ENCODE measurements at regions not wholly inside any gene's neighbourhood (a gene's known extent, or its start where the extent isn't known, plus 50 kb on each side); places are given as distances from the start of the nearest gene placed in this dataset.
"Not testable (repeated sequence)": the region's sequence is repeated elsewhere in the genome, so short reads cannot be mapped to it uniquely, and the experiment has no call there.

DNA sequence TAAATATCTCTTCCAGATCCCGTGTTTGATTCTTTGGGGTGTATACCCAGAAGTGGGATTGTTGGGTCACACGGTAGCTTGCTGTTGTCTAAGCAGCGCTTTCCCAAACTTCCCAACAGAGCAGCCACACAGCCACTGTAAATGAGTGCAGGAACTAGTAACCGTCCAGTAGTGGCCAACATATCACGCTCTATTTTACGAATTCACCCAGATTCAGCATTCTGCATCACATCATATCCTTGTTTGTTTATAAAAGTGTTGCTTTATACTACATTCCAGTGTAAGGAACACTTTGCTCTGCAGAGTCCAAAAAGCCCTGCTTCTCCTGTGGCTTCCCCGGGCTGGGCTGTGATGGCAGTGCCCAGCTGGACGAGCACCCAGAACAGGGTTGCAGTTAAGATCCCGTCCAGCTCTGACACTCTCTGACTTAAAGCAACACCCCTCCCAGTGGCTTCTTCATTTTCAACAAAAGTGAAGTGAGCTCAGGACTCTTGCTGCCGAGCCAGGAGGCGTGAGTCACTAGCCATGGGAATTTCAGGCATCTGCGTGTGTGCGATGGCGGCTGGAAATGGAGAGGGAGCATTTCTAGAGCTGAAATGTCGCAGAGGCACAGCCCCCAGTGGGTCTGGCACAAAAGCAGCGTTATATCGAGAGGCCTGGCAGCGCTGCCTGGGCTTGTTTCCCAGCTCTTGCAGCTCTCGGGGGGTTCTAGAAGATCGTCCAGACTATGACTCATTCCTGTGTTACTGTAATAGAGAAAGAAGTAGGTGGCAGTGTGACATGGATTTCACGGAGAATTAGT, 216.3 kb upstream of the ECI2 start:
- no peak for DNase-seq (ENCODE audit: extremely low spot score, insufficient read length, low read depth)
- FAIRE-seq, result no peak

DNA sequence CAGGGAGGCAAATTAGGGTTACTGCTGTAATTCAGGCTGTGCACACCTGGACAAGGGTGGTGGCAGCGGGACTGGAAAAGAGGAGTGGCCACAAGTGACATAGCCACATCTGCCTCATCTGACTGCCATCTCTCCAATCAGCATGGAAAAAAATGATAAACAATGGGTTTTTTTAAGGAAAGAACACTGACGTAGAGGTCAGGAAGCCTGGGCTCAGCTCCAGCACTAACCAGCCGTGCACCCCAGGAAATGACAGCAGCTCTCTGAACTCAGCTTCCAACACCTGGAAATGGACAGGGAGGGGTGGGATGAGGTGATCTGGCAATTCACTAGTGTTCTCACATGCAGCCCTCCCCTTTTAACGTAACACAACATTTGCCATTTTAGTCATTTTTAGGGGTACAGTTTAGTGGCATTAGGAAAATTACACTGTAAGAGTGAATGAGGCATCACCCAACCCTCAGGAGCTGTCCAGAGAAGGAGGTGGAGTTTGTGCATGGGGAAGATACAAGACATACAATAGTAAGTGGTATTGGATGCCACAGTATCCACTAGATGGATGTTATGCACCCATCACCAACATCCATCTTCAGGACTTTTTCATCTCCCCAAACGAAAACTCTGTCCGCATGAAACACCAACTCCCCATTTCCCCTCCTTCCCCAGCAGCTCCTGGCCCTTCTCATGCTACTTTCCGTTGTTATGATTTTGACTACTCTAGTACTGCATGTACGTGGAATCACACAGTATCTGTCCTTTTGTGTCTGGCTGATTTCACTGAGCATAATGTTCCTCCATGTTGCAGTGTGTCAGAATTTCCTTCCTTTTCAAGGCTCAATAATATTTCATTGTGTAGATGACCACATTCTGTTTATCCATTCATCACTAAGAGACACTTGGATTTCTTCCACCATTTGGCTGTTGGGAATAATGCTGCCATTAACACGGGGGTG, 215.5 kb upstream of the ECI2 start:
- DNase-seq (ENCODE audit: extremely low spot score, insufficient read length, low read depth) (no peak), FAIRE-seq (no peak)

DNA sequence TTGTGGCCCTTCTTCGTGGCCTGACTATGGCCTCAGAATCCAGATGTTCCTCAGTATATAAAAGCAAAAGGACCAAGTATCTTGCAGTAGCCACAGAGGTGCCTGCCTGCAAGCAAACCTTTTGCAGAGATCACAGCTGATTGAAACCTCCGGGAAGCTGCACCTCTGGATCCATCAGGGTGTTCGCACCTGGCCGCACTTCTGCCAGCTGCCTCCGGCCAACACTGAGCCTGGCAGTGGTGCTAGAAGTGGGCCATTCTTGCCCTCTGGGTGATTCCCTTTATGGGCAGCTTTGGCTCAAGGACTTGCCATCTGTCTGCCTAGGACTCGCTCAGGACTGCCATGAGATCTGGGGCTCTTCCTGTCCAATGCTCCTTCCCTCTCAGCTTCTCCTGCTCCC, 214.6 kb upstream of the ECI2 start:
- DNase-seq (ENCODE audit: extremely low spot score, insufficient read length, low read depth) (no peak), FAIRE-seq (no peak)

DNA sequence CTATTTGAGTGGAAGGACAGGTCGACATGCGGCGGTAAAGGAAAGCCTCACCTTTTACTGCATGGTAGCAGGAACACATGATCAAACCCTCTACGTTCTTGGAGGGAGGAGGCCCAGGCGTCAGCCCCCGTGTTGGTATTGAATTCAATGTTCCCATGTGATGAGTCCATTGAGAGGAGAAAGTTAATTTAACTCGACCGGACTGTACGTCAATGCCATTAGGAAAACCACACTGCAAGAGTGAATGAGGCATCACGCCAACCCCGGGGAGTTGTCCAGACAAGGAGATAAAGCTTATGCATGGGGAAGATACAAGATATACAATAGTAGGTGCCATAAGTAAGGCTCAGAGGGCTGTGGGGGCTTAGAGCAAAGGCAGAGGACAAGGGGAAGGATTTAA, 213.9 kb upstream of the ECI2 start:
- FAIRE-seq (no peak), DNase-seq (ENCODE audit: extremely low spot score, insufficient read length, low read depth) (no peak)

DNA sequence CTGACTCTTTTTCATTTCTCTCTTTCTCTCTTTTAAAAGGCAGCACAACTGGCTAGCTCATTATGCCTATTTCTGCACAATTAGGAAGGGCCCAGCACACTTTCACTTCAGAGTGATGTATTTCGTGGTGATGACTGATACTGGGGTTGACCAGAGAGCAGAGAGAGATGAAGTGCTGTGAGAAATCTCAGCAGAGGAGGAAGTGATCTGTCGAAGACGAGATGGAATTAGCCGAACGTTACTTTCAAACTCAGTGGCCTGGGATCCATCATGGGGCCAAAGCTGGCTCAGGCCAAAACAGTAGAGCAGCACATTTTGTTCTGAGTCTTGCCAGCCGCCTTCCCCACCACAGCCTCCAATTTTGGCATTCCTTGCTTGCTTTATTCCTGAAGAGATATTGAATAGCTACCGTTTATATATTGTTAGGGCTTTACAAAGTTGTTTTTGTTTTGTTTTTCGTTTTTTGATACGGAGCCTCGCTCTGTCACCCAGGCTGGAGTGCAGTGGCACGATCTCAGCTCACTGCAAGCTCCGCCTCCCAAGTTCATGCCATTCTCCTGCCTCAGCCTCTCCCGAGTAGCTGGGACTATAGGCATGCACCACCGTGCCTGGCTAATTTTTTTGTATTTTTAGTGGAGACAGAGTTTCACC, 213.2 kb upstream of the ECI2 start:
- no peak for DNase-seq (ENCODE audit: extremely low spot score, insufficient read length, low read depth)
- no peak for FAIRE-seq

DNA sequence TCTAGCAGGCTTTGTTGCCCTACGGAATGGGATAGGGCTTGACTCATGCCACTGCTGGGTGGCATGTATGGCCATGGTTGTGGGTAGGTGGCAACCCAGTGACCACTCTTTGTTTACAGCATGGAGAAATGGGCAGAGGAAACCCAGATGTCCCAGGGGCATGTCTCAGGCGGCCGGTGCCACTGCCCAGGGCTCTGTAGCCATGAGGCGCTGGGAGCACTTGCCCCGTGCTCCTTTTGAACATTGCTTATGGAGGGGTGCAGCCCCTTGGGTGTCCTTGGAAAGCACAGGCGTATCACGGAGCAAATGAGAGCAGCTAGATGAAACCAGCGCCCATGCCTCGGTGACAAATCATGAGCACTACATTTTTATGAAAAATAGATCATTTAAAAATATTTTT, 212.5 kb upstream of the ECI2 start:
- FAIRE-seq (no peak), DNase-seq (ENCODE audit: extremely low spot score, insufficient read length, low read depth) (no peak)

DNA sequence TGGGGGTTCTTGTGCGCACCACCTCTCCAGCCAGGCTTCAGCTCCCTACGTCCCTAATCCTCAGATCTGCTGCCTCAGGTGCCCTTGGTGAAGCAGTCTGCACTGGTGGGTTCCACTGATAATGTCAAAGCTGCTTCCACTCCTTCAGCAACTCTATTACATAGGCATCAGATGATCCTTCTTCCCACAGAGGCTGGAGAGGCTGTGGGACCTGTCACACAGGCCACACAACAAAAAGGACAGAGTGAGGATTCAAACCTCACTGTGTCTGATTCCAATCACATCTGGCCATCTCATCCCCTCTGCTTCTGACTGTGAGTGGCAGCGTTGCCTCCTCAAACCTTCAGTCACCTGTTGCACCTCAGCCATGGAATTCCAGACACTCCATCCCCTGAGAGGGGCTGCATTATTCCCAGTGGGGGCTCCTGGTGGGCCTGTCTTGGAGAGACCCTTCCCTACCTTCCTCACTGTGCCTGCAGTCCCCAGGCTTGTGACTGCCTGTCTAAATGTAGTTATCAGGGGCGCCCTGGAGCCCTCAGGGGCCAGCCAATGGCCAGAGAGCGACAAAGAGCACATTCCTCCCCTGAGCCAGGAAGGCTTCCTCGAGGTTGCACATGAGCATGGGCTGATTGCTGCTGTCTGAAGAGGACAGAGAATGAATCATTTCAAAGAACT, 211.4 kb upstream of the ECI2 start:
- DNase-seq (ENCODE audit: extremely low spot score, insufficient read length, low read depth), result no peak
- no peak for FAIRE-seq

DNA sequence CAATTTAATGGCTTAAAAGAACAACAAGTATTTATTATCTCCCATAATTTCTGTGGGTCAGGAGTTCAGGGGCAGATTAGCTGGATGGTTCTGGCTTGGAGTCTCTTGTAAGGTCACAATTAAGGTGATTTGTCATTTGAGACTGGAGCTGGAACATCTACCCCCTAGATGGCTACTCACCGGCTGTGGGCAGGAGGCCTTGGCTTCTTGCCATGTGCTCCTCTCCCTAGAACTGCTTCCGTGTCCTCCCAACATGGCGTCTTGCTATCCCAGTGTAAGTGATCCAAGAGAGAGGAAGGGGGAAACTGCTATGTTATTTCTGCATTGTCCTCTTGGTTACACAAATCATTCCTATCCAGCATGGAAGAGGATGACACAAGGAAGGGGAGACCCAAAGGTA, 210.2 kb upstream of the ECI2 start:
- FAIRE-seq (no peak), DNase-seq (ENCODE audit: extremely low spot score, insufficient read length, low read depth) (no peak)

DNA sequence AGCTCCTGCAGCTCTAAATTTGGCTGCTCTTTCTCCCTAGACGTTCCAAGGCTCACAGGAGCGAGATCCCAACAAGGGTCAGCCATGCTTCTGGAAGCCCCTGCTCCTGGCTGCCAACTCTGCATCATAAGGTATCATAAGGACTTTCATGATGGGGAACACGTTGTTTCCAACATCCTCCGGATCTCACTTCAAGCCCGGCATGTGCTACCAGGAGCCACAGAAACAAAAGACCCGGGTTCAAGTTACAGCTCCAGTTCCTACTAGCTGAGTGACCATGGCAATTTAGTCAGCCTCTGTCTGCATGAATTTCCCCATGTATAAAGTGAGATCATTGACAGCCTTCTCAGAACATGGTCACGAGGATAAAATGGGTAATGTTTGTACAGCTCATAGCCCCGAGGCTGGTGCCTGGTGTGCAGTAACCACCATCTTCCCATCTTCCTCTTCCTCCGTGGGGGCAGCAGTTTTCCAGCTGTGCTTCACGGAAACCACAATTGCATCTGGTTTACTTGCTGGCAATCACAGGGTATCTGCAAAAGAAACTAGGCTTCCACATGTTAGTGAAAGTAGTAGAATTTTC, 209.0 kb upstream of the ECI2 start:
- no peak for DNase-seq (ENCODE audit: extremely low spot score, insufficient read length, low read depth)
- no peak for FAIRE-seq

DNA sequence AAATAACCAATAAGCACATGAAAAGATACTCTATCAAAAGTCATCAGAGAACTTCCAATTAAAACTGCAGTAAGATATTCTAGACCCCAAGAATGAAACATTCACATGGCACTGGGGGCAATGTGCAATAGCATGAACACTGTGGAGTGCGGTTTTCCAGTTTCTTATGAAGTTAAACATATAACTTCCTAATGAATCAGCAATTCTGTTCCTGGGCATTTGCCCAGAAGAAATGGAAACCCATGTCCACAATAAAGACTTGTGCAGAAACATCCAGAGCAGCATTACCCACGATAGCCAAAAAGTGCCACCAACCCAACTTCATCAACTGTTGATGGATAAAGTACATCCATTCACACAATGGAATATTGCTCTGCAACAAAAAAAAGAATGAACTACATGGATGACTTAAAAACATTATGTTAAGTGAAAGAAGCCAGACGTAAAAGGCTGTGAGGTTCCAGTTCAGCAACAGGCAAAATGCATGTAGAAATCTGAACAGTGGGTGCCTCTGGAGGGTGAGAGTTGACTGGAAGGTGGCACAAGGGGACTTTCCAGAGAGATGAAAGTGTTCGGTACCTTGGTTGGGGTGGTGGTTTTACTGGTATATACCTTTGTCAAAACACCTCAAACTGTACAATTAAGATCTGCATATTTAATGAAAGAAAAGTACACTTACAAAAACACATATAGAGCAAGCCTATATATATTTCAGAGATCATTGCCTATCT, 207.2 kb upstream of the ECI2 start:
- DNase-seq (ENCODE audit: extremely low spot score, insufficient read length, low read depth), result no peak
- no peak for FAIRE-seq

DNA sequence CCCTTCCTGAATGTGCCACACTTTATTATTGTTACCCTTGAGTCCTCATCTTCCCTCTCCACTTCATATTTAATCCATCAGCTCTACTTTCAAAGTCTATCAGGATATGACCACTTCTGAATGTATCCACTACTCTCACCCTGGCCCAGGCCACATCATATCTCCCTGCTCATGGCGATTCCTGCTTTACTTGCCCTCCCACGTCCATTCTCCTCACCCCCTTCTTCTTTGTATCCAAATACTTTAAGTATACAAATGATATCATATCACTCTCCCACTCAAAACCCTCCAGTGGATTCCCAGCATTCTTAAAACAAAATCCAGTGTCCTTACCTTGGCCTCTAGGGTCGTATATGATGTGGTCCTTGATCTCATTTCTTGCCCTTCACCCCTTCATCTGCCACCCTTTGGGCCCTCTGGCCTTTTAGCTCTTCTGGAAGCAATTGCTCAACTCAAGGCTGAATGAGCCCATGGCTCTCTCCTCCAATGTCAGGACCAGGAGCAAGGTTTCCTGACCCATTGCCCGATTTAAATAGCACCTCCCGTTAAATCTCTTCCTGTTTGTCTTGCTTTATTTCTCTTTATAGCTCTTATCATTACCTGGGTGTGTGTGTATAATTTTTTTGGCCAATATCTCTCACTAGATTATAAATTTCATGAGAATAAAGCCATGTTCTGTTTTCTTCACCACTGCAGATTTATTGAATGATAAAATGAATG, 205.9 kb upstream of the ECI2 start:
- FAIRE-seq (no peak), DNase-seq (ENCODE audit: extremely low spot score, insufficient read length, low read depth) (no peak)

DNA sequence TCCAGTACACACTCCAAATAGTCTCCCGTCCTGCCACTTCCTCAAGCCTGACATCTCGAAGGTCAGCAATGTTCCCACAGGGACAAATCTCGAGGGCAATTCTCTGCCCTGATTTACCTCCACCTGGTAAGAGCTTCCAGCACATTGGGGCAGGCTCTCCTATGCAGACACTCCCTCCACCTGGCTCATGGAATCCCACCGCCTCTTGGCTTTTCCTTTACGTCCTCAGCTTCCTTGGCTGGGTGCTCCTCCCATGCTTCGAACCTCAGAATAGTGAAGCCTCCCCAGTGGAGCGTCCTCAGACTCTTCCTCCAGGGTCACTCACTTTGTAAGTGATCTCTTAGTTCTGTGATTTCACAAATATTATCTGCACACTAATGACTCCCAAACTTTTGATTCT, 205.2 kb upstream of the ECI2 start:
- FAIRE-seq (no peak), DNase-seq (ENCODE audit: extremely low spot score, insufficient read length, low read depth) (no peak)

DNA sequence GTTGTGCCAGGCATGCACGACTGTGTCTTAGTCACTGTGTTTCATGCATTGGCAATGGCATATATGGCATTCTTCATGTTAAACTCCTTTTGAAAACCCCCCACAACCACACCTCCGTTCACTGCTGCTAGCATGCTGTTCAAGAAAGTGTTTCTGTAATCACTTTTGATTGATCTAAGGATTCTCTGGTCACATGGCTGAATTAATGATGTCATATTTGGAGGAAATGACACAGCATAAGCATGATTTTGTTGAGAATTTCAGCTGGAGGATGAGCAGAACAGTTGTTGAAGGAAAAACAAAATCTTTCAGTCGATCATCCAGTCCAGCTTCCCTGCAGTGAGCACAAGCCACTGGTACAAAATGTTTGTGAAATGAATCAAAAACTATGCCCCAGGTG, 203.5 kb upstream of the ECI2 start:
- DNase-seq (ENCODE audit: extremely low spot score, insufficient read length, low read depth), result no peak
- no peak for FAIRE-seq

DNA sequence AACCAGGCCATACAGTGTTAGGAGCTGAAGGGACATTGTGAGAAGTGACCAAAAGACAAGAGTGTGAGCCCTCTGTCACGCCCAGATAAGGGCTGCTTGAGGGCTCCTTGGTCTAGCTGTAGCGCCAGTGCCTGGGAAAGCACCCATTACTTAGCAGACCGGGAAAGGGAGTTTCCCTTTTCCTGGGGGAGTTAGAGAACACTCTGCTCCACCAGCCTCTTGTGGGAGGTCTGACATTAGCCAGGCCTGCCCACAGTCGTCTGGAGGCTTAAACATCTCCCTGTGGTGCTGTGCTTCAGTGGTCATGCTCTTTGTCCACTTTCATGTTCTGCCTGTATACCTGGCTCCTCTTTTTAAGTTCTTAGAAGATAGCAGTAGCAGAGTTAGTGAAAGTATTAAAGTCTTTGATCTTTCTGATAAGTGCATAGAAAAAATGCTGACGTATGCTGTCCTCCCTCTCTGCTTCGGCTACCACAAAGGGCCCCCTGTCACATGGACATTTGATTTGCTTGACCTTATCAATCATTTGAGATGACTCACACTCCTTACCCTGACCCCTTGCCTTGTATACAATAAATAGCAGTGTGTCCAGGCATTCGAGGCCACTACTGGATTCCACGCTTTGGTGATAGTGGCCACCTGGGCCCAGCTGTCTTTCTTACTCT, 201.5 kb upstream of the ECI2 start:
- no peak for FAIRE-seq
- DNase-seq (ENCODE audit: extremely low spot score, insufficient read length, low read depth), result no peak

DNA sequence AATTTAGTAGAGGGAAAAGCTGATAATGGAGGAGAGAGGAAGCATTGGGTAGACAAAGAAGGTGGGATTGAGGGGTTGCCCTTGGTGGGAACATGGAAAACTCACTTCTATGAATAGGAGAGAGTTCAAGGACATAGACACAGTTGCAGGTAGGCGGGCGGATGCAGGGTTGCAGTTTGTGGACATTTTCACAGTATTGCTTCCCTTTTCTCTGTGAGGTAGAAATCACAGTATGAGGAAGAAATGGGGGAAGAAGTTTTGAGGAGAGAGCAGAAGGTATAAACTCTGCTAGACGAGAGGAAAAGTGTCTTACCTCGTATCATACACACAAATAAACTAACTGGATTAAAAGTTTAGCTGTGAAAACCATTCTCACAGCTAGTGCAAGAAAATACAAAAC, 200.7 kb upstream of the ECI2 start:
- FAIRE-seq, result no peak

DNA sequence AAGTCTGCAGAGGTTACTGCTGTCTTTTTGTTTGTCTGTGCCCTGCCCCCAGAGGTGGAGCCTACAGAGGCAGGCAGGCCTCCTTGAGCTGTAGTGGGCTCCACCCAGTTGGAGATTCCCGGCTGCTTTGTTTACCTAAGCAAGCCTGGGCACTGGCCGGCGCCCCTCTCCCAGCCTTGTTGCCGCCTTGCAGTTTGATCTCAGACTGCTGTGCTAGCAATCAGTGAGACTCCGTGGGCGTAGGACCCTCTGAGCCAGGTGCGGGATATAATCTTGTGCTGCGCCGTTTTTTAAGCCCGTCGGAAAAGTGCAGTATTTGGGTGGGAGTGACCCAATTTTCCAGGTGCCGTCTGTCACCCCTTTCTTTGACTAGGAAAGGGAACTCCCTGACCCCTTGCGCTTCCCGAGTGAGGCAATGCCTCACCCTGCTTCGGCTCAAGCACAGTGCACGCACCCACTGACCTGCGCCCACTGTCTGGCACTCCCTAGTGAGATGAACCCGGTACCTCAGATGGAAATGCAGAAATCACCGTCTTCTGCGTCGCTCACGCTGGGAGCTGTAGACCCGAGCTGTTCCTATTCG, 198.9 kb upstream of the ECI2 start:
- not testable (repeated sequence) for FAIRE-seq

More for the DNA sequence above, 200.7 kb upstream of the ECI2 start:
- DNase-seq (ENCODE audit: extremely low spot score, insufficient read length, low read depth), result no peak

DNA sequence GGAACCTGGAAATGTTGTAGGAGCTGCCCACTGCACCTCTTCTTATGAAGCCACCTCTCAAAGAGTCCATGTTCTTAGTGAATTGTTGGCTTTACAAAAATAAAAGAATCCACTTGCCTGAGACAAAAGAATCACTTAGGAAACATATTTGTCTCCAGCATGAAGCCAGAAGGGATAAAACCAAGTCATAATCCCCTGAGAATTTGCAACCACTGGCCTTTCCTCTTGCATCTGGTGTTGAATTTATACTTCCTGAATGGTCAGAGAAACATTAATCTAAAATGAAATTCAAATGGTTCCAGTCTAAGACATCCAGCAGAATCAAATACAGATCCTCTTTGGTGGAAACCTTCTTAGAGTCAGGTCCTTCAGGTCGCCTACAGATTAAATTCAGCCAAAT, 192.5 kb upstream of the ECI2 start:
- FAIRE-seq, result no peak
- DNase-seq (ENCODE audit: extremely low spot score, insufficient read length, low read depth), result no peak

More for the DNA sequence above, 198.9 kb upstream of the ECI2 start:
- not testable (repeated sequence) for DNase-seq (ENCODE audit: extremely low spot score, insufficient read length, low read depth)

DNA sequence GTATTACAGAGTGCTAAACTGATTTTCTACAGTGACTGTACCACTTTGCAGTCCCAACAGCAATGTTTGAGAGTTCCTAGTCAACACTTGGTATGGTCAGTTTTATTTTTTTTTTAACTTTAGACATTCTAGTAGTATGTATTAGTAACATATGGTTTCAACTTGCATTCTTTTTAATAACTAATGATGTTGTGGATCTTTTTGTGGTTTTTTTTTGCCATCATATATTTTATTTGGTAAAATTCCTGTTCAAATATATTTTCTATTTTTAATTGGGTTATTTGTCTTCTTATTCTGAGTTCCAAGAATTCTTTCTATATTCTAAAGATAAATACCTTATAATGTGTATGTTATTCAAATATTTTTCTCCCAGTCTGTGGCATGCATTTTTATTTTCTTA, 189.4 kb upstream of the ECI2 start:
- DNase-seq (ENCODE audit: extremely low spot score, insufficient read length, low read depth) (no peak), FAIRE-seq (no peak)
